Smooth muscle cell (in vitro differentiated cells): ENCODE measurements at regions not wholly inside any gene's neighbourhood (a gene's known extent, or its start where the extent isn't known, plus 50 kb on each side); places are given as distances from the start of the nearest gene placed in this dataset.
A peak's percentile ranks its signal among the peaks of the same experiment; 100 is the strongest.

ENCODE experiments used
- DNase-seq: peaks from one replicate; lab custom pipeline; 2025; ENCODE audit not compliant: unreplicated experiment; lab: John Stamatoyannopoulos, UW
- H2AFZ ChIP-seq: fragments of 200-600 bp; sonication (generic); 2 replicates; pipeline ENCODE4 v1.6.0; 2016; ENCODE audit warnings: antibody characterized with exemption, low read depth, mild to moderate bottlenecking
- H3F3A ChIP-seq: fragments of 200-600 bp; sonication (generic); 2 replicates; pipeline ENCODE4 v1.6.0; 2017; ENCODE audit warnings: antibody characterized with exemption, low read depth
- H3K27ac ChIP-seq: fragments of 200-600 bp; sonication (generic); 2 replicates; pipeline ENCODE4 v1.5.1; 2016; ENCODE audit warnings: low read depth, mild to moderate bottlenecking
- H3K27me3 ChIP-seq: fragments of 200-600 bp; sonication (generic); 2 replicates; pipeline ENCODE4 v1.6.1; 2016; ENCODE audit warnings: low read depth, mild to moderate bottlenecking
- H3K36me3 ChIP-seq: fragments of 200-600 bp; sonication (generic); 2 replicates; pipeline ENCODE4 v1.5.1; 2016; ENCODE audit warnings: low read depth
- H3K4me1 ChIP-seq: fragments of 200-600 bp; sonication (generic); 2 replicates; pipeline ENCODE4 v1.5.1; 2016; ENCODE audit warnings: low read depth
- H3K4me2 ChIP-seq: fragments of 200-600 bp; sonication (generic); 2 replicates; pipeline ENCODE4 v1.6.0; 2016; ENCODE audit warnings: mild to moderate bottlenecking
- H3K4me3 ChIP-seq: fragments of 200-600 bp; sonication (generic); 2 replicates; pipeline ENCODE4 v1.5.1; 2016; ENCODE audit warnings: mild to moderate bottlenecking
- H3K79me2 ChIP-seq: fragments of 200-600 bp; sonication (generic); 2 replicates; pipeline ENCODE4 v1.6.0; 2016; ENCODE audit warnings: low read depth, mild to moderate bottlenecking
- H3K9ac ChIP-seq: fragments of 200-600 bp; sonication (generic); 2 replicates; pipeline ENCODE4 v1.6.0; 2016; ENCODE audit warnings: low read depth
- H3K9me3 ChIP-seq: fragments of 200-600 bp; sonication (generic); replicated peaks from 2 replicates; pipeline ENCODE4 v1.5.1; 2016; ENCODE audit warnings: low read depth
- H4K20me1 ChIP-seq: fragments of 200-600 bp; sonication (generic); 2 replicates; pipeline ENCODE4 v1.6.0; 2016; ENCODE audit warnings: low read depth
- CTCF ChIP-seq: fragments of 200-600 bp; sonication (generic); IDR thresholded peaks from 2 replicates; pipeline ENCODE4 v1.5.1; 2017; ENCODE audit warnings: borderline replicate concordance, mild to moderate bottlenecking, antibody characterized with exemption; ENCODE audit not compliant: insufficient read depth, poor library complexity, severe bottlenecking
- WGBS: methylation state at CpG from one replicate; pipeline ENCODE4 v1.1.7; 2016; ENCODE audit warnings: low lambda C conversion rate; 5-methylcytosine and 5-hydroxymethylcytosine counted together

GRCh38 chr1:218673170-218673569 is 328.0 kb downstream of the TGFB2 start:
- no peak for DNase-seq
- no peak for TF ChIP-seq CTCF
- no peaks in the 10 kb centered on the region for H4K20me1 ChIP-seq
- H3K27ac ChIP-seq = no peak overlapping the region
- H3K4me1 ChIP-seq = peaks cover 24% of the 10 kb centered on the region
- H3K79me2 ChIP-seq = no peaks in the 10 kb centered on the region
- no peaks in the 10 kb centered on the region for H3K27me3 ChIP-seq
- no peak overlapping the region for H2AFZ ChIP-seq
- H3K4me2 ChIP-seq = no peak overlapping the region
- H3K4me3 ChIP-seq = no peak overlapping the region
- H3K36me3 ChIP-seq = no peaks in the 10 kb centered on the region
- no peaks in the 10 kb centered on the region for H3K9me3 ChIP-seq
- 98% methylated on average over 2 of the region's 2 CpGs for WGBS
- no peak overlapping the region for H3K9ac ChIP-seq
- H3F3A ChIP-seq = peaks cover 3% of the 10 kb centered on the region

DNA sequence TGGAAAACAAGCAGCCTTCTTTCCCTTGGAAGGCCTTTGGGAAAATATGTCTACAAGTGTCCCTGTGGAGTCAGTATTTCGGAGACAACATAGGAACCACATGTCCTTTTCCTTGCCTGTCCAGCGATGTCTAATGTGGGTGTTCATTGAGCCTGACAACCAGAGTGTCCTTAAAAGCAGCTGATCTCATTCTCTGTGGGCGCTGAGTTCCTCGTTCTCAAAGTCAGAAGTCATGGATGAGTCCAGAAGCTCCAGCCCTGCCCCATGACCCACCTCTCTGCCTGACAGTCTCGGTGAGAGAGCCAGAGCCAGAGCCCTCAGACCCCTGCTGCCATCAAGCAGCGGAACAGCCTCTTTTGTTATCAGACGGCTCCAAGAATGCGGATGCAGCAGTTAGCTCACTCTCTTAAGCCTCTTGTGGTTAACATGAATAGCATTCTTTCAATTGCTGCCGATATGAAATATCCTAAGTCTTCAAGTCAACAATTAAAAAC is 329.2 kb downstream of the TGFB2 start:
- peaks cover 6% of the 10 kb centered on the region for H3F3A ChIP-seq
- no peaks in the 10 kb centered on the region for H4K20me1 ChIP-seq
- TF ChIP-seq CTCF = no peak
- no peaks in the 10 kb centered on the region for H3K79me2 ChIP-seq
- peak overlapping the region; percentile 53 for H2AFZ ChIP-seq
- H3K36me3 ChIP-seq = no peaks in the 10 kb centered on the region
- peaks cover 24% of the 10 kb centered on the region for H3K4me1 ChIP-seq
- H3K4me2 ChIP-seq = peak overlapping the region; percentile 76
- 5% methylated on average over 9 of the region's 9 CpGs for WGBS
- no peaks in the 10 kb centered on the region for H3K27me3 ChIP-seq
- no peak for DNase-seq
- H3K27ac ChIP-seq = peak overlapping the region; percentile 40
- peak overlapping the region; percentile 16 for H3K4me3 ChIP-seq
- H3K9ac ChIP-seq = peak overlapping the region; percentile 36
- H3K9me3 ChIP-seq = no peaks in the 10 kb centered on the region

DNA sequence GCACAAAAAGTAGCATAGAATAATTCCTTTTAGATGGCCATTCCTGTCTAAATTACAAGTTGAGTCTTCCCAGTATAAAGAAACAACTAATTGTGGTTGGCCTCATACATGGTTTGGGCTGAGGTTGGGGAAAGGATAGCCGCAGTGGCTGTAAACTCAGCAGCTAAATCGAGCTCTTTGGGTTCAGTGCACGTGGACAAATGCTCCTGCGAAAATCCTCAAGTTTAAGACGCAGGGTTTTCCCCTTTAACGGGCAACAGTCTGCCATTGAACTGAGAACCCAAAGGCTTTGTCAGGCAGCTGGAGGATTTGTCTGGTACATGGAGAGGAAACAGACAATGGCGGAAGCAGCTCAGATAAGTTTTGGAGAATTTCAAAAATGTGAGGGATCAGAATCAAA is 331.9 kb downstream of the TGFB2 start:
- H3K4me3 ChIP-seq = no peak overlapping the region
- no peak for DNase-seq
- H3K4me1 ChIP-seq = peaks cover 20% of the 10 kb centered on the region
- WGBS = 16% methylated on average over 7 of the region's 7 CpGs
- TF ChIP-seq CTCF = no peak
- H2AFZ ChIP-seq = no peak overlapping the region
- peaks cover 6% of the 10 kb centered on the region for H3F3A ChIP-seq
- no peak overlapping the region for H3K9ac ChIP-seq
- H3K27ac ChIP-seq = peak overlapping the region; percentile 14
- no peaks in the 10 kb centered on the region for H4K20me1 ChIP-seq
- no peaks in the 10 kb centered on the region for H3K36me3 ChIP-seq
- no peaks in the 10 kb centered on the region for H3K27me3 ChIP-seq
- H3K4me2 ChIP-seq = peak overlapping the region; percentile 27
- no peaks in the 10 kb centered on the region for H3K9me3 ChIP-seq
- no peaks in the 10 kb centered on the region for H3K79me2 ChIP-seq

DNA sequence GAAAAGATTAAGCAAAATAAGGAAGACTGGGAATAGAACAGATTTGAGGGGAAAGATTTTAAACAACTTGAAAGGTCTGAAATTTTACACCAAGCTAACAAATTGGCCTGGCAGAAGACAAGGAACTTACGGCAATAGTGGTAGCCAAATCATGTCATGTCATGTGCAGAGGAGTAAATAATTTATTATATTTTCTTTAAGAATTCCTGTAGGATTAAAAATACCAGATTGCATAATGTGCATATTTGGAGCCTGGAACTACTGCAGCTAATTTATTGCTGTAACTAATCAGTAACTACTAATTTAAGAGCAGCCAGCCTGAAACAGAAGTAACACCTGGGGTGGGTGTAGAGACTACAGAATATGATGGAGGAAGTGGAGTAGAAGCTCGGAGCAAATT is 334.3 kb downstream of the TGFB2 start:
- H3K9me3 ChIP-seq = no peaks in the 10 kb centered on the region
- H3K4me1 ChIP-seq = peaks cover 14% of the 10 kb centered on the region
- H3K4me3 ChIP-seq = no peak overlapping the region
- WGBS = 76% methylated on average over 2 of the region's 2 CpGs
- no peaks in the 10 kb centered on the region for H3K79me2 ChIP-seq
- no peak overlapping the region for H3K27ac ChIP-seq
- no peak overlapping the region for H3K4me2 ChIP-seq
- no peaks in the 10 kb centered on the region for H4K20me1 ChIP-seq
- DNase-seq = no peak
- H3K27me3 ChIP-seq = no peaks in the 10 kb centered on the region
- no peak overlapping the region for H2AFZ ChIP-seq
- no peaks in the 10 kb centered on the region for H3K36me3 ChIP-seq
- no peak overlapping the region for H3K9ac ChIP-seq
- no peak for TF ChIP-seq CTCF
- peaks cover 6% of the 10 kb centered on the region for H3F3A ChIP-seq
